OCI-LY3 (cell line): ENCODE measurements at regions not wholly inside any gene's neighbourhood (a gene's known extent, or its start where the extent isn't known, plus 50 kb on each side); places are given as distances from the start of the nearest gene placed in this dataset.

Experiments
- H2AFZ ChIP-seq: fragments of 200-600, 300-600 bp; shearing (Covaris generic); 2 replicates; pipeline ENCODE4 v1.6.0; 2014; ENCODE audit warnings: antibody characterized with exemption, low read depth, low read length
- H3K27ac ChIP-seq: fragments of 200-600, 300-600 bp; sonication (generic); 2 replicates; pipeline ENCODE4 v1.5.1; 2014; ENCODE audit warnings: mild to moderate bottlenecking, low read length, moderate library complexity, mixed read lengths
- H3K27me3 ChIP-seq: fragments of 200-600, 300-600 bp; sonication (generic); 2 replicates; pipeline ENCODE4 v1.6.1; 2014; ENCODE audit warnings: low read depth, low read length, mixed read lengths
- H3K36me3 ChIP-seq: fragments of 200-600, 300-600 bp; sonication (generic); replicated peaks from 2 replicates; pipeline ENCODE3; 2014; ENCODE audit warnings: low read depth, low read length, mixed read lengths
- H3K4me1 ChIP-seq: fragments of 300-600, 200-600 bp; sonication (generic); 2 replicates; pipeline ENCODE4 v1.6.1; 2014; ENCODE audit warnings: low read length, mixed read lengths
- H3K4me2 ChIP-seq: fragments of 200-600, 300-600 bp; sonication (generic); 2 replicates; pipeline ENCODE4 v1.6.1; 2014; ENCODE audit warnings: low read length, mixed read lengths
- H3K4me3 ChIP-seq: fragments of 300-600, 200-600 bp; sonication (generic); 2 replicates; pipeline ENCODE4 v1.5.1; 2014; ENCODE audit warnings: antibody characterized with exemption, mild to moderate bottlenecking, low read length, moderate library complexity
- H3K79me2 ChIP-seq: fragments of 300-600, 200-600 bp; shearing (Covaris generic); 2 replicates; pipeline ENCODE4 v1.6.1; 2014; ENCODE audit warnings: mild to moderate bottlenecking, low read length, mixed read lengths
- H3K9ac ChIP-seq: fragments of 300-600, 200-600 bp; shearing (Covaris generic); 2 replicates; pipeline ENCODE4 v1.6.0; 2014; ENCODE audit warnings: mild to moderate bottlenecking, low read length, moderate library complexity
- H3K9me3 ChIP-seq: fragments of 200-600, 300-600 bp; shearing (Covaris generic); 2 replicates; pipeline ENCODE4 v1.6.1; 2014; ENCODE audit warnings: low read length, mixed read lengths; ENCODE audit not compliant: insufficient read depth
- H4K20me1 ChIP-seq: fragments of 200-600, 300-600 bp; sonication (generic); 2 replicates; pipeline ENCODE4 v1.6.1; 2016; ENCODE audit warnings: low read length, mixed read lengths; ENCODE audit not compliant: insufficient read depth
- EZH2phosphoT487 ChIP-seq: fragments of 200-600 bp; shearing (Covaris generic); IDR thresholded peaks from 2 replicates; pipeline ENCODE4 v1.6.1; 2018; ENCODE audit warnings: antibody characterized with exemption, mixed run types, low read depth
- TF ChIP-seq, protein P1 (sequence below): fragments of 200-600, 300-600 bp; sonication (generic); IDR thresholded peaks from 2 replicates; pipeline ENCODE4 v1.5.1; 2014; ENCODE audit warnings: antibody characterized with exemption, low read length, low read depth

DNA sequence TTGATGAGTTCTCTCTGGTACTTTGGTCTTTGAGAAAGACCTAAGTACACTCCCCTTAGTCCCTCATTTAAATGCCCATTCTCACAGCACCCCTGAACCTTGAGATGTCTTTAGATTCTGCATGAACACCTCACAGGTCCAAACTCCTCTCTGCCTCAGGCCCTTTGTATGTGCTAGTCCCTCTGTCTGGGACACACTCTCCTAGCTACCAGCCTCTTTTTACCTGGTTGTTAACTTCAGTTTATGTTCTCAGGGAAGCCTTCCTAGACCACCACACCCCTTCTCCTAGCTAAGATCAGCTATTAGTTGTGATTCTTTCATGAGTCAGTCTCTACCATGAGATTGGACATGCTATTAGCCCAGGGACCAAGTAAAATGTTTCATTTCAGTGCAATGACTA, 86.4 kb downstream of the PLCE1 start:
- no peak overlapping the region for H2AFZ ChIP-seq
- H3K9ac ChIP-seq: no peak overlapping the region
- no peaks in the 10 kb centered on the region for H4K20me1 ChIP-seq
- TF ChIP-seq, protein P1, sequence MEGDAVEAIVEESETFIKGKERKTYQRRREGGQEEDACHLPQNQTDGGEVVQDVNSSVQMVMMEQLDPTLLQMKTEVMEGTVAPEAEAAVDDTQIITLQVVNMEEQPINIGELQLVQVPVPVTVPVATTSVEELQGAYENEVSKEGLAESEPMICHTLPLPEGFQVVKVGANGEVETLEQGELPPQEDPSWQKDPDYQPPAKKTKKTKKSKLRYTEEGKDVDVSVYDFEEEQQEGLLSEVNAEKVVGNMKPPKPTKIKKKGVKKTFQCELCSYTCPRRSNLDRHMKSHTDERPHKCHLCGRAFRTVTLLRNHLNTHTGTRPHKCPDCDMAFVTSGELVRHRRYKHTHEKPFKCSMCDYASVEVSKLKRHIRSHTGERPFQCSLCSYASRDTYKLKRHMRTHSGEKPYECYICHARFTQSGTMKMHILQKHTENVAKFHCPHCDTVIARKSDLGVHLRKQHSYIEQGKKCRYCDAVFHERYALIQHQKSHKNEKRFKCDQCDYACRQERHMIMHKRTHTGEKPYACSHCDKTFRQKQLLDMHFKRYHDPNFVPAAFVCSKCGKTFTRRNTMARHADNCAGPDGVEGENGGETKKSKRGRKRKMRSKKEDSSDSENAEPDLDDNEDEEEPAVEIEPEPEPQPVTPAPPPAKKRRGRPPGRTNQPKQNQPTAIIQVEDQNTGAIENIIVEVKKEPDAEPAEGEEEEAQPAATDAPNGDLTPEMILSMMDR: no peak
- no peak for TF ChIP-seq EZH2phosphoT487
- no peaks in the 10 kb centered on the region for H3K27me3 ChIP-seq
- no peaks in the 10 kb centered on the region for H3K79me2 ChIP-seq
- no peaks in the 10 kb centered on the region for H3K36me3 ChIP-seq
- H3K4me3 ChIP-seq: no peak overlapping the region
- H3K4me2 ChIP-seq: no peak overlapping the region
- no peaks in the 10 kb centered on the region for H3K4me1 ChIP-seq
- no peak overlapping the region for H3K27ac ChIP-seq
- no peaks in the 10 kb centered on the region for H3K9me3 ChIP-seq

DNA sequence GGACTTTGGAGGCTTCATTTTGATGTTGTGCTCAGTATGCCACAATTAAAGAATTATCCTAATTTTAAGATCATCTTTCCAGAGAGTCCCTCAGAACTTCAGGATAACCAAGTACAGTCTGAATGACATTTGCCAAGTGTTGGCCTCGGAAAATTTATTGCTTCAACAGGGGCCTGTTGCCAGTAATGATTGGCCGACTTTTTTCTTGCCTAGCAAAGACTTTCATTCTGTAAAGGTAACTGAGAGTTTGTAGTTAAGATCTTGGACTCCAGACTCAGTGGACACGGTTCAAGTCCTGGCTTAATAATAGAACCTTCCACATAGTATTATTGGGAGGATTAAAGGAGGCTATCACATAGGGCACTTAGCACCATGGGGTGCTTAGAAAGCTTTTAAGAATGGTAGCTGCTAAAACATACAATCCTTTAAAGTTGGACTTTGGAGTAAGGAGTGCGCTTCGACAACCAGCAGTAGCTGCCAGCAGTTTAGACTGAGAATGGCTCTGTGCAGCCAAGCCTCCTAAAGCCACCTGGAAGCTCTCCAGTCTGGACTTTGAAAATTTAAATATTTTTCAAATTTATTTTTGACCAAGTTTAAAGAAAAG, 90.0 kb downstream of the PLCE1 start:
- H3K27me3 ChIP-seq: no peaks in the 10 kb centered on the region
- no peak for TF ChIP-seq EZH2phosphoT487
- TF ChIP-seq, protein P1: no peak
- no peak overlapping the region for H3K9ac ChIP-seq
- no peaks in the 10 kb centered on the region for H3K79me2 ChIP-seq
- no peaks in the 10 kb centered on the region for H4K20me1 ChIP-seq
- no peak overlapping the region for H3K27ac ChIP-seq
- no peaks in the 10 kb centered on the region for H3K4me1 ChIP-seq
- no peaks in the 10 kb centered on the region for H3K9me3 ChIP-seq
- H3K4me2 ChIP-seq: no peak overlapping the region
- H3K36me3 ChIP-seq: no peaks in the 10 kb centered on the region
- no peak overlapping the region for H2AFZ ChIP-seq
- H3K4me3 ChIP-seq: no peak overlapping the region

GRCh38 chr10:94084344-94084743, 90.6 kb downstream of the PLCE1 start:
- Histone ChIP-seq H3K27me3 (no peaks in the 10 kb centered on the region), H3K9ac (no peak overlapping the region), H3K79me2 (no peaks in the 10 kb centered on the region), H3K4me3 (no peak overlapping the region), H3K4me2 (no peak overlapping the region), H3K36me3 (no peaks in the 10 kb centered on the region), H4K20me1 (no peaks in the 10 kb centered on the region), H3K9me3 (no peaks in the 10 kb centered on the region), H3K4me1 (no peaks in the 10 kb centered on the region), H2AFZ (no peak overlapping the region), H3K27ac (no peak overlapping the region)
- TF ChIP-seq EZH2phosphoT487: no peak
- TF ChIP-seq, protein P1: no peak

GRCh38 chr10:94085288-94085687, 91.6 kb downstream of the PLCE1 start:
- Histone ChIP-seq H3K4me2 (no peak overlapping the region), H4K20me1 (no peaks in the 10 kb centered on the region), H2AFZ (no peak overlapping the region), H3K4me1 (no peaks in the 10 kb centered on the region), H3K36me3 (no peaks in the 10 kb centered on the region), H3K9ac (no peak overlapping the region), H3K27ac (no peak overlapping the region), H3K4me3 (no peak overlapping the region), H3K79me2 (no peaks in the 10 kb centered on the region), H3K27me3 (no peaks in the 10 kb centered on the region), H3K9me3 (no peaks in the 10 kb centered on the region)
- TF ChIP-seq, protein P1: no peak
- TF ChIP-seq EZH2phosphoT487: no peak
